HG02943 (cell line): ENCODE measurements at regions not wholly inside any gene's neighbourhood (a gene's known extent, or its start where the extent isn't known, plus 50 kb on each side); places are given as distances from the start of the nearest gene placed in this dataset.

Experiments
- ATAC-seq: cut with Tn5 transposase; IDR thresholded peaks from one replicate; pipeline ENCODE4 v1.9.1; 2021; ENCODE audit warnings: mild to moderate bottlenecking, low read depth, moderate library complexity; ENCODE audit not compliant: unreplicated experiment

DNA sequence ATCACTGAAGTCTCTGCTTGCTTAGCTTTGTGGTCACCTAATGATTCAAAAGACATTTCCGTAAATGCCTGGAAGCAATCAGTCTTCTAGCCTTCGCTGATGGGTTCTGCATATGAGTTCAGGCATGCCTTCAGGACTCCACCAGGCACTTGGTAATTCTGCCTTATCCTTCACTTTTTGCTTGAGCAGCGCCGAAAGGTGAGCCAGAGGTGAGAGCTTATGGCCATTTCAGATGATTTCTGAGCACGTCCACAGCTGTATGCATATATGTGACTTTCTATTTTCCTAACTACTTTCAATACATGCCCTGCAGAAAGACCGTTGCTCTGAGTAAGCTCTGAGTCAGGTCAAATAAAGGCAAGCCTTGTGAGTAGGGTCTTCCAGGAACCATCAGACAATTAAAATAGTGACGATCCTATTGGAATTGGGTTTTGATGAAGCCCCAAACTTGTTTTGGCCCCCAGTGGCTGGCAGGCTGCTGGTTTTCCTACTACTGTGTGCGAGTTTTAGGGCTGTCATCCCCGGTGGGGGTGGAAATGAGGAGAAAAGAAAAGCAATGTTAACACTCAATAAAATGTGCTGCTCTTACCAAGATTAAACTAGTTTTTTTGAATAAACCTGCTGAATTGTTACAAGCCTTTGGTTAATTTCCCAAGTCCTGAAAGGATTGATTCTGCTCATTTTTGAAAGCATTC, 154.4 kb upstream of the AKR1E2 start:
- no peak for ATAC-seq

- ATAC-seq, result no peak
Measured at GRCh38 chr10:4670737-4671136, 155.3 kb upstream of the AKR1E2 start.

DNA sequence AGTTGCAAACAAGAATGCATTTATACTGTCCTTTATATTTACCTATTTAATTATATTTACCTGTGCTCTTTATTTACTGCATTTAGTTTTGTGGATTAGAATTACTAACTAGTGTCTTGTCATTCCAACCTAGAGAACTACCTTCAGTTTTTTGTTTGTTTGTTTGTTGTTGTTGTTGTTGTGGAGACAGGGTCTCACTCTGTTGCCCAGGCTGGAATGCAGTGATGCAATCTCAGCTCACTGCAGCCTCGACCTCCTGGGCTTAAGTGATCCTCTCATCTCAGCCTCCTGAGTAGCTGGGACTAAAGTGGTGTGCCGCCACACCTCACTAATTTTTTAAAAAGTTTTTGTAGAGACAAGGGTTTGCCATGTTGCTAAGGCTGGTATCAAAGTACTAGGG, 156.4 kb upstream of the AKR1E2 start:
- ATAC-seq, result no peak

- no peak for ATAC-seq
Measured at GRCh38 chr10:4663162-4663992, 162.6 kb upstream of the AKR1E2 start.

DNA sequence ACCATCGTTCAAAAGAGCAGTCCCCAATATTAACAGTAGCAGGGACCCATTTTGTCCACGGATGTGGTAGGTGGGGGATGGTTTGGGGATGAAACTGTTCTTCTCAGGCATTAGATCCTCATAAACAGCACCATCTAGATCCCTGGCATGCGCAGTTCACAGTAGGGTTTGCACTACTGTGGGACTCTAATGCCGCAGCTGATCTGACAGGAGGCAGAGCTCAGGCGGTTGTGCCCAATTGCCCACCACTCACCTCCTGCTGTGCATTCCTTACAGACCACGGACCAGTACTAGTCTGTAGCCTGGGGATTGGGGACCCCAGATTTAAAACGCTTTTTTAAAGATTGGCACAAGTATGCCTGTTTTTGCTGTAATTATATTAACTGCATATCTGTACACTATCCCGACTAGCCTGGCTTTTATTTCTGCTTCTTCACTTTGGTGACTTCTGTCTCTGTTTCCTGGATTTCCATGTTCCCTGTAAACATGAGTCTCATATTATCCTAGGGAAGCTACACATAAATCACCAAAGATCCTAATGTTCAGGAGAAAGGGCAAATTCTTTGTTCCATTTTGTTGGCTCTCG, 163.3 kb upstream of the AKR1E2 start:
- ATAC-seq, result no peak

DNA sequence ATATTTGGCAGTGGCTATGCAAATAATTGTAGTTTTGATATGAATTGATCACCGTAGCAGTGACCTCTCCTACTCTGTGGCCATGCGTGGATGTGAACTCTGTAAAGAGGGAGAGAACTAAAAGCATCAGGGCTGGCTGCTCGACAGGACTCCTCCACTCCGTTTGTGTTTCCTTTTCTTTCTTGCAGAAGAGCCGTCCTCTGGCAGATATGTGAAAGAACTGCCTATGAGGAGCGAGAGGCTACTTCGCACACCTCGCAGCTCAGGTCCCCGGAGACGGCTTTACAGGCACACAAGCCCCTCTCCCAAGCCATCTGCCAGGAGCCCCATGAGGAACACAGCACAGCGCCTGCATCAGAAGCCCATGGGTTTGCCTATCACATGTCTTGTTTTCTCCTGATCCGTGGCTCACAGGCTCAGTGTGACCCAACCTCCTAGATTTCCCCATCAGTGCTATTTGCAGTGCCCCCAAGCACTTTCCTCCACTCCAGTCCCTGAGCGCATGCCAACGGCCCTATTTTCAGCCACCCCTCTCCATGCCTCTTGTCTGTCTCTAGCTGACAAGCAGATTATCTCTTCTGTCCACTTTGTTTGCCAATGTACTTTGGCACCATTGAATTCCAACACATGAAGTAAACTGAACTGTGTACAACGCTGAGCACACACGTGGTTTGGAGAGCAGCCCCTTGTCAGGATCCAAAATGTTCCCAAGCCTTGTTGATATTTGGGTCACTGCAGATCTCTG, 164.3 kb upstream of the AKR1E2 start:
- no peak for ATAC-seq

GRCh38 chr10:4658777-4659176, 167.2 kb upstream of the AKR1E2 start:
- ATAC-seq, result no peak

- ATAC-seq, result no peak
Measured at GRCh38 chr10:4656576-4657194, 169.3 kb upstream of the AKR1E2 start.

DNA sequence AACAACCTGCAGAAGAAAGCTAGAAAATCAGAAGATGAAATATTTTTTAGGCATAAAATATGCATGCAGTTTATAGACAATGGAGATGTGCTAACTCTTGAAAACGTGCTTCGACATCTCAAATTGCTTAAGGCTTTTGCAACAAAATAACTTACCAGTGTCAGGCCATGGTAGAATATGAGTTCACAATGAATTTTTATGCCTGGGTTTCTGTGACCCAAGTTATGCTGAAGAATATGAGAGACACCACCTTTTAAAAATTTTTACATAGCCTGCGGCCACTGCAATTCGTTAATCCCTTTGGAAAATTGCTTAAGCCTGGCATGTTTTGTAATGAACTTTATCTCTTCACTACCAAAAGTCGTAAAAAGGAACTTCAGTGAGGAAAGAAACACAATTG, 170.1 kb upstream of the AKR1E2 start:
- ATAC-seq, result no peak

- no peak for ATAC-seq
Measured at GRCh38 chr10:4655406-4655805, 170.6 kb upstream of the AKR1E2 start.

DNA sequence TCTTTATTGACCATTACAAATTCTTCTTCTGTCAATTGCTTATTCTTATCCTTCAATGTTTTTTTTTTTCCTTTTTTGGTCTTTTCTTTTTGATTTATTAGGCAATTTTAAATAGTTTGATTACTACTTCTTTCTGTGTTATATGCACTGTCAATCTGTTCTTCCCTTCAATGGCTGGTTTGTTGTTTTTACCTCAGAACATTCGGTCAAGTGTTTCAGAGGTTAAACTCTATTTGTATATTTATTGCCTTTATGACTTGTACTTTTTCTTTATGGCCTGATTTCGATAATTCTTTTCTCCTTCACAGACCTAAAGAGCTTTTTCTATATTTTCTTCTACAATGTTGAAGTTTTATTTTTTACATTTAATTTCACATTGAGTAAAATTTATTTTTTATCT, 171.5 kb upstream of the AKR1E2 start:
- ATAC-seq, result no peak

DNA sequence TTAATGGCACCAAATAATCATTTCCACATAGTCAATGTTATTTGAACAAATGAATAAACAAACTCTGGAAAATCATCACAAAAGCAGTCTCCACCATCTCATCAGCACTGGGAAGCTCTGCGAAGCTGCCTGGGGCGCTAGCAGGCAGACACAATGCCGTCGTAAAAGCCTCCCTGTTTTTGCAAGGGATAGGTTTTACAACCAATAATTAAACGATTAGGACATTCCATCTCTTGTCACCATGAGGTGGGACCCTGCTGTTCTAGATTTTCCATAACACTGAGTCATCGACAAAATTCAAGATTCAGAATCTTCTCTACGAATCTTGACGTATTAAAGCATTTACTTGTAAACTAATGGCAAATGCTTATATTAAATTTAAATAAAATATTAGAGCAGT, 172.8 kb upstream of the AKR1E2 start:
- no peak for ATAC-seq

DNA sequence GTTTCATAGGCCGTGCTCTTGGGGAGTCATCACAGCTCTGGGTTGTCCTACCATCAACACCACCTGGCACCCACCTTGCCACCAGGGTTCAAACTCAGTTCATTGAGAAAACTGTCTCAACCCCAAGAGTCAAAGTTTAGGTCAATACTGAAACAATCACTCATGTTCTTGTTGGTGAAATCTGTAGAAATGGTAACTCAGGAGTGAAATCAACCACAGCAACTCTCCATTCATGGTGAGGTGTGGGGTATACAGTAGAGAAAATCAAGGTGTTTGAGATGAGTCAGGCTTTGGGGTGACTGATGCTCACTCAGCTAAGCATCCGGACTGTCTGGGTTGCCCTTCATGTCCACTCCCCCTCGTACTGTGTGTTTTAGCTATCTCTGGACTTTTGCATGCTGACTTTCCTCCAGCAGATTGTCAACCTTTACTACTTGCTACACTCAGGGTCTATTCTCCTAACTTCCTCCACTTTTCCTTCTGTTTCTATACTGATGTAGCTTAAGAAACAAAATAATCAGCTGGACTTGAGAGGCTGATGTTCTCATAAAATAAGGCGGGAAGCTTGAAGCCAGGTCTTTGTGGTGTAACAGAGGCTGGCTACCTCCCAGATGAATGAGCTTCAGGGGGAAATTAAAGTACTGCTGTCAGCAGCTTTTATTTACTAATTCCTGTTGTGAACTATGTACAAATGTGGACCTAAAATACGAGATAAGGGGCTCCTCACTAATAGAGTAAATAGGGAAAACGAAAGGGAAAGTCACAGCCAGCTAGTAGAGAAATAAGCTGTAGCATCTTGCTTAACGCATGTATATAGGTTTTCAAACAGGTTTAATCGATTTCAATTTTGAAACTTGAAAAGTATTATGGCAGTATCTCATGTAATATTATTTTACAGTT, 173.6 kb upstream of the AKR1E2 start:
- ATAC-seq, result no peak

DNA sequence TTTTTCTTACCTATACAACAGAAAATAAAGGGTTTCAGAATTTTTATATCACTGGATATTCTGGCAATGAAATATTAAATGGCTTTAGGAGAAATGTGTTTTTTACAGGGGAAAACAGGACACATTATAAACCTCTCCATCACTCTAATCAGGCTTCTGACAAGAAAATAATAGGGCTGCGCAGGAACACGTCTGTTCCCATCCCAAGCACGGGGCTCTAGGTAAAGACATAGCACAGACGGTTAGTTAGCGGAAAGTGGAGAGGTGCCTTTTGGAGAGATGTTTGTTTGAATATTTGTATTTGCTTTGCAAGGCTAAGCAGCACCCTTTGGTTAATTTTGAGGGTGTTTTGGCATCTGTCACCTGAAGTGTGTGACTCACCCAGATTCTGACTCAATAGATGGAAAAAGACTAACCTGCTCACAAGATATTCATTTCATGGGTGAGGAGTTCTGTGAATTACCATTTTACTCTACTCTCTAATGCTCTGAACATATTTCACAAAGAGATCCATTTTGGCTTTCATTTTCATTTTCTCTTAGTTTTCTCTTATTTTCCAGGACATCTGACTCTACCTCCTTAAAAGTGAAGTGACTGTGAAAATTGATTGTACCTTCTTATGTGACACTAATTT, 174.5 kb upstream of the AKR1E2 start:
- no peak for ATAC-seq

GRCh38 chr10:4650582-4650981, 175.4 kb upstream of the AKR1E2 start:
- no peak for ATAC-seq

- no peak for ATAC-seq
Measured at GRCh38 chr10:4649886-4650508, 176.0 kb upstream of the AKR1E2 start.

- ATAC-seq, result no peak
Measured at GRCh38 chr10:4649471-4649870, 176.5 kb upstream of the AKR1E2 start.

- no peak for ATAC-seq
Measured at GRCh38 chr10:4648999-4649398, 177.0 kb upstream of the AKR1E2 start.
